ENCODE measurements at regions not wholly inside any gene's neighbourhood (a gene's known extent, or its start where the extent isn't known, plus 50 kb on each side); places are given as distances from the start of the nearest gene placed in this dataset.

- TF ChIP-seq, protein P1, sequence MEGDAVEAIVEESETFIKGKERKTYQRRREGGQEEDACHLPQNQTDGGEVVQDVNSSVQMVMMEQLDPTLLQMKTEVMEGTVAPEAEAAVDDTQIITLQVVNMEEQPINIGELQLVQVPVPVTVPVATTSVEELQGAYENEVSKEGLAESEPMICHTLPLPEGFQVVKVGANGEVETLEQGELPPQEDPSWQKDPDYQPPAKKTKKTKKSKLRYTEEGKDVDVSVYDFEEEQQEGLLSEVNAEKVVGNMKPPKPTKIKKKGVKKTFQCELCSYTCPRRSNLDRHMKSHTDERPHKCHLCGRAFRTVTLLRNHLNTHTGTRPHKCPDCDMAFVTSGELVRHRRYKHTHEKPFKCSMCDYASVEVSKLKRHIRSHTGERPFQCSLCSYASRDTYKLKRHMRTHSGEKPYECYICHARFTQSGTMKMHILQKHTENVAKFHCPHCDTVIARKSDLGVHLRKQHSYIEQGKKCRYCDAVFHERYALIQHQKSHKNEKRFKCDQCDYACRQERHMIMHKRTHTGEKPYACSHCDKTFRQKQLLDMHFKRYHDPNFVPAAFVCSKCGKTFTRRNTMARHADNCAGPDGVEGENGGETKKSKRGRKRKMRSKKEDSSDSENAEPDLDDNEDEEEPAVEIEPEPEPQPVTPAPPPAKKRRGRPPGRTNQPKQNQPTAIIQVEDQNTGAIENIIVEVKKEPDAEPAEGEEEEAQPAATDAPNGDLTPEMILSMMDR (IDR thresholded peaks at IDR 0.05) = no peak
Observed at GRCh38 chr5:68490406-68490805, 274.9 kb downstream of the PIK3R1 start.

DNA sequence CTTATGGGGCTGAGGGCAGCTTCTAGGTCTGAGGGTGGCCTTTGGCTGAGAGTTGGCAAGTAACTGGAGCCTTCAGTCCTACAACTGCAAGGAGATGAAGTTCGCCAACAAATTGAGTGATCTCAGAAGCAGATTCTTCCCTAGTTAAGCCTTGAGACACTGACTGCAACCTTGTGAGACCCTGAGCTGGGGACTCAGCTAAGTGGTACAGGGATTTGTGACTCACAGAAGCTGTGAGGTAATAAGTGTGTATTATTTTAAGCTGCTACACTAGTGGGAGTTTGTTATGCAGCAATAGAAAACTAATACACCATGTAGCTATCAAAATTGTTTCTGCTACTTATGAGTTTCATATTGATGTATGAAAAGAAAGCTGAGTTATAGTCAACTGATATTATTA lies 279.2 kb downstream of the PIK3R1 start:
- TF ChIP-seq, protein P1 (IDR thresholded peaks at IDR 0.05) = no peak

DNA sequence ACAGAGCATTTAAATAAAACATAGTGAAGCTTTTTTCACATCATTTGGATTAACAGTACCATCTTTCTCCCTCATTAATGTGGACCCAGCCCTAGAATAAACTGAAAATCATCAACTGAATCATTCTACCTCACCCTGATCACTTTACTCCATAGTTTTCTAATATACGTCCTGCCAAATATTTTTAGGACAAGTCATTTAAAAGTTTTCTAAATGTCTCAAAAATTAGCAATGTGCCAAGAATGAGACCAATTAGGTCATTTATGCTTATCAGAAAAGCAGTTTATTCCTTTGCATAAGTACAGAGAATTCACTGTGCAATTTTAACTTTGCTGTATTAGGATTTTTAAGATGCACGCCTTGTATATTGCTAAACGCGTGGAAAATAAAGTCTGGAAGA lies 284.4 kb downstream of the PIK3R1 start:
- TF ChIP-seq, protein P1 (IDR thresholded peaks at IDR 0.05) = no peak

DNA sequence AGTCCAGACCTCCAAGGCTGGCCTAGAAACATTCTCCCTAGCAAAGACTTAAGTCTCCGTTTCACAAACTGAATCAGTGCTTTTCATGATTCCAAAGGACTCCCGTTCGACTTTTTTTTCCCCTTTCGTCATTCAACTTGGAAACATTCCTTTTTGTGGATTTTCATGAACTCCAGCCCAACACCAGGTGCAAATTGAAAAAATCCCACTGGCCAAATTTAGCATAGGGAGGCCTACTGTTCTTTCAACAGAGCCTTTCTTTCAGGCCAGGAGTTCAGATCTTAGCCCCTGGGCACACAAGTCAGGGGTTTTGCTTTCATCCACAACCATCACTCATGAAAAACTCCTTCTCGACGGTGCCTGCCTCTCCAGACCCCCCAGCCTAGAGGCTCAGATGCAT lies 285.3 kb downstream of the PIK3R1 start:
- TF ChIP-seq, protein P1 (IDR thresholded peaks at IDR 0.05) = no peak

DNA sequence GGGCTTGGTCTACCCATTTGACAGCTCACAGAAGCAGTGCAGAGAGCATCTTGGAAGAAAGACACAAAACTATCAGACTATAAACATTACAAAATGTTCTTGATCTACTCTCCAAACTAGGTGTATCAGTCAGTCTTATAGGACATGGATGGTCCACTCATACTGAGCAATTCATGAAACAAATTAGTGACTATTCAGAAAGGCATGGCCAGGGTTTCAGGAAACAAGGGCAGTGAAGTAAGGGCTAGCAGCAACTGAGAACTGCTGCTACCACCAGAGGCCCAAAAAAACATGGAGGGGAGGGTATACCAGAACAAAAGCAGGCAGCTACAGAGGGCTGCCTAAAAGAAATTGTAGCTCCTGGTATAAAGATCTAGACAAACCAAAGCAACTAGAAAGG lies 287.0 kb downstream of the PIK3R1 start:
- TF ChIP-seq, protein P1 (IDR thresholded peaks at IDR 0.05) = no peak

GRCh38 chr5:68504306-68504705 lies 288.8 kb downstream of the PIK3R1 start:
- TF ChIP-seq, protein P1 (IDR thresholded peaks at IDR 0.05) = no peak

DNA sequence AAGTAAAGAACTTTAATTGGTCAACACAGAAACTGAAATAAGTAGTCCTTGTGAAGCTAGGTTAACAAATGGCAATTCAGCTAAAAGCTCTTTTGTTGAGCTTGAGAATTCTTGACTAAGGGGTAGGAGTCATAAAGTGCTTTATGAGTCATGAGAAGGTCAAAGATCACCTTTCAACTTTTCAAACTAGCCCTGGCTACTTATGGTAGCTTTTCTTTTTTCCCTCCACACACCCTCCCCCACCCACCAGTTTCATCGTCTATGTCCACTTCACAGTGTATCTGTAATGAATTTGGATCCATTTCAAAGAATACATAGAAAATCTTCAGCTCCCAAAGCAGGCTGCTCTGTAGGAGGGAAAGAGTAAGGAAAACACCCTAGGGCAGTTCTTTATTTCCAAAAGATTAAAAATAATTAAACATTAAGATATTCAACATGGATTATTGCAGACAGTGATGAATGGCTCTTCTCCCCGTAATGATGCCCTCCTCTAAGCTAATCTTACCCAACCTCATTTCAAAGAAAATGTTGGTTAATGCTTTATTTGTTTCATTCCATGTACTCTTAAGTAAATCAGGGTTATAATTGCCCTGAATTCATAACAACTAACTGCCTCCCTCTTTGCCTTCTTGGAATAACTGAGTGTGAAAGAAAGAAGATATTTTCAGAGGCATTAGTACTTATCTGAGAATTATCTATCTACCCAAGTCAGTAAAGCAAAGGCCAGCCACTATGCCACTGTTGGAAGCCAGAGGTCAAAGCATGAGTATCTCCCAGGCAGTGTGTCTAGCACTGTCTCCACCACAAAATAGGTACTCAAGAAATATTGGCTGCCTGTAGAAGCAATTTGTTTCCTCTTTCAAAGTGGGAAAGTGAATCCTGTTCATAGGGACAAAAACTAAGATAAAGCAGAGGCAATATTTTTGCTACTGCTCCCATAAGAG lies 290.6 kb downstream of the PIK3R1 start:
- TF ChIP-seq, protein P1 (IDR thresholded peaks at IDR 0.05) = no peak
